Choroid plexus epithelial cell (primary cell): ENCODE measurements at regions not wholly inside any gene's neighbourhood (a gene's known extent, or its start where the extent isn't known, plus 50 kb on each side); places are given as distances from the start of the nearest gene placed in this dataset.

Source experiments
- DNase-seq: peaks from one replicate; pipeline ENCODE4 v3.0.0-alpha.2; 2010; ENCODE audit warnings: low read depth
- H3K4me3 ChIP-seq: 2 replicates; pipeline ENCODE4 v1.5.1; 2011; ENCODE audit warnings: low read depth, mild to moderate bottlenecking, control low read depth, low read length, moderate library complexity
- TF ChIP-seq, protein P1 (sequence below): conservative IDR thresholded peaks from 2 replicates; pipeline ENCODE4 v1.5.1; 2011; ENCODE audit warnings: low read depth, mild to moderate bottlenecking, control low read depth, inconsistent platforms, low read length, moderate library complexity

DNA sequence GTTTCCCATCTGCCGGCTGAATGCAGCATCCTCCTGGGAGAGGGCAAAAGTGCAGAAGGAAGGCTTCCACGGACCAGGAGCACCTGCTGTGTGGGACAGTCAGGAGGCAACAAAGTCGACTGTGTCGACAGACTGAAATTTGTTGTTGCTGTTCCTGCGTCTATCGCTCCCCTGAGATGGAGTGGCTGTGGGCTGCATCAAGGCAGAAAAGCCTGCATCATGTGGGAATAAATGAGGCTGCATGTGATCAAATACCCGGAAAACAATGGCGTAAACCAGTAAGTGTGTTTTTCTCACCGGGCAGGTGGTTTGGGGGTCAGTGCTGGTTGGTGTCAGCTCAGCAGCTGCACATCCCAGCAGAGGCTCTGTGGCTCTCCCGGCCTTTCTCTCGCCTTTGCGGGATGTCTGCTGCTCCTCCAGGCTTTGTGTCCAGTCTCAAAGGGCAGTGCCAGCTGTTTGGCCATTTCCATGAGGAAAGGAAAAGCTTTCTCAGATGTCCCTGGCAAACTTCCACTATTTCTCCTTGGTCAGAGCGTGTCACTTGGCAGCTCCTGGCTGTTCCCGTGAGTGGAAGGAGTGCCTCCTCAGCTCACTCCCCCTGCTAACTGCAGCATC, 262.4 kb downstream of the NDUFA10 start:
- TF ChIP-seq, protein P1, sequence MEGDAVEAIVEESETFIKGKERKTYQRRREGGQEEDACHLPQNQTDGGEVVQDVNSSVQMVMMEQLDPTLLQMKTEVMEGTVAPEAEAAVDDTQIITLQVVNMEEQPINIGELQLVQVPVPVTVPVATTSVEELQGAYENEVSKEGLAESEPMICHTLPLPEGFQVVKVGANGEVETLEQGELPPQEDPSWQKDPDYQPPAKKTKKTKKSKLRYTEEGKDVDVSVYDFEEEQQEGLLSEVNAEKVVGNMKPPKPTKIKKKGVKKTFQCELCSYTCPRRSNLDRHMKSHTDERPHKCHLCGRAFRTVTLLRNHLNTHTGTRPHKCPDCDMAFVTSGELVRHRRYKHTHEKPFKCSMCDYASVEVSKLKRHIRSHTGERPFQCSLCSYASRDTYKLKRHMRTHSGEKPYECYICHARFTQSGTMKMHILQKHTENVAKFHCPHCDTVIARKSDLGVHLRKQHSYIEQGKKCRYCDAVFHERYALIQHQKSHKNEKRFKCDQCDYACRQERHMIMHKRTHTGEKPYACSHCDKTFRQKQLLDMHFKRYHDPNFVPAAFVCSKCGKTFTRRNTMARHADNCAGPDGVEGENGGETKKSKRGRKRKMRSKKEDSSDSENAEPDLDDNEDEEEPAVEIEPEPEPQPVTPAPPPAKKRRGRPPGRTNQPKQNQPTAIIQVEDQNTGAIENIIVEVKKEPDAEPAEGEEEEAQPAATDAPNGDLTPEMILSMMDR, result no peak
- no peak for DNase-seq
- no peak overlapping the region for H3K4me3 ChIP-seq

DNA sequence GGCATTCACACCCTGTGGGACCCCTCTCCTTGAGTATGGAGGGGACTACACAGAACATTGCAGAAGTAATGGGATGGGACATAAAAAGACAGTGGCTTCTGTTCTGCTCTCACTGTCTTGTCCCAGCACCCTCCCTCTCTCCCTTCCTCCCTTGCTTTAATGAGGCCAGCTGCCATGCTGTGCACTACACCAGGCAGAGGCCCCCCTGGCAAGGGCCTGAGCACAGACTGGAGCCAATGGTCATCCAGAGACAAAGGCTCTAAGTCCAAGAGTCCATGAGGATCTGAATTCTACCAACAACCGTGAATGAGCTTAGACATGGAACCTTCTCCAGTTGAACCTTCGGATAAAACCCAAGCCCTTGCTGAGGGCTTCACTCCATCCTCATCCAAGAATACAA, 263.0 kb downstream of the NDUFA10 start:
- no peak for DNase-seq
- TF ChIP-seq, protein P1, result no peak

DNA sequence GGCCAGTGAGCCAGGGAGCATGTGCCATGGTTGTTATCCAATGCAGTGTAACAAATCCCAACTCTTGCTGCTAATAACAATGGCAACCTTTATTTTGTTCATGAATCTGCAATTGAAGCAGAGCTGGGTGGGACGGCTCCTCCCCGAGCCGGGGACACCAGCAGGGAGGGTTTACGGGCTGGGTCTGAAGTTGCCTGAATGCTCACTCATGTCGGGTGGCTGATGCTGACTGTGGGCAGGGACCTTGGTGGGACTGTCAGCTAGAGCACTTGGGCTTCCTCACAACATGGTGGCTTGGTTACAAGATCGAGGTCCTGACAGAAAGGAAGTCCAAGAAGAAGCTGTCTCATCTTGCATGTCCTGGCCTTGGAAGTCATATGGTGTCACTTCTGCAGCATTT, 264.5 kb downstream of the NDUFA10 start:
- TF ChIP-seq, protein P1, result no peak
- no peak overlapping the region for H3K4me3 ChIP-seq
- no peak for DNase-seq

More for the DNA sequence above, 263.0 kb downstream of the NDUFA10 start:
- no peak overlapping the region for H3K4me3 ChIP-seq

DNA sequence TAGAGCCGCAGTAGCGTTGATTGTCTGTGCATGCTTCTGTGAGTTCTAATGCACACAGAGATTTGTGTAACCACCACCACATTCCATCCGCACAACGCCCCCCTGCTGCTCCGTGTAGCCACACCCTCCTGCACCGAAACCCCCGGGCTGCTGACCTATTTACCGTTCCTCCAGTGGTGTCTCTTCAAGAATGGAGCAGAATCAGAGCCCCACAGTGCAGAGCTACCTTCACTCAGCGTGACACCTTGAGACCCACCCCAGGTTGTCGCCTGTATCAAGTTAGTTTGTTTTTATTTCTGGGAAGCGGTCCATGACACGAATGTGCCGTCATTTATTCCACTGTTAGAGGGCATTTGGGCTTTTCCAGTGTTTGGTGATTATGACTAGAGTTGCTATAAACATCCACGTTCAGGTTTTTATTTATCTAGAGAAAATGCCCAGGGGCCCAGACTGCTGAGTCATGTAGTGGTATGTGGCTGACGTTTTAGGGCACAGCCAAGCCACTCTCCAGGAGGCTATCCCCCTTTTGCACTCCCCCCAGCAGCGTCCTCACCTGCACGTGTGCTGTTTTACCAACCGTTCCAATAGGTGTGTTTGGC, 266.8 kb downstream of the NDUFA10 start:
- no peak overlapping the region for H3K4me3 ChIP-seq
- TF ChIP-seq, protein P1, result no peak
- DNase-seq, result peak; percentile 12

DNA sequence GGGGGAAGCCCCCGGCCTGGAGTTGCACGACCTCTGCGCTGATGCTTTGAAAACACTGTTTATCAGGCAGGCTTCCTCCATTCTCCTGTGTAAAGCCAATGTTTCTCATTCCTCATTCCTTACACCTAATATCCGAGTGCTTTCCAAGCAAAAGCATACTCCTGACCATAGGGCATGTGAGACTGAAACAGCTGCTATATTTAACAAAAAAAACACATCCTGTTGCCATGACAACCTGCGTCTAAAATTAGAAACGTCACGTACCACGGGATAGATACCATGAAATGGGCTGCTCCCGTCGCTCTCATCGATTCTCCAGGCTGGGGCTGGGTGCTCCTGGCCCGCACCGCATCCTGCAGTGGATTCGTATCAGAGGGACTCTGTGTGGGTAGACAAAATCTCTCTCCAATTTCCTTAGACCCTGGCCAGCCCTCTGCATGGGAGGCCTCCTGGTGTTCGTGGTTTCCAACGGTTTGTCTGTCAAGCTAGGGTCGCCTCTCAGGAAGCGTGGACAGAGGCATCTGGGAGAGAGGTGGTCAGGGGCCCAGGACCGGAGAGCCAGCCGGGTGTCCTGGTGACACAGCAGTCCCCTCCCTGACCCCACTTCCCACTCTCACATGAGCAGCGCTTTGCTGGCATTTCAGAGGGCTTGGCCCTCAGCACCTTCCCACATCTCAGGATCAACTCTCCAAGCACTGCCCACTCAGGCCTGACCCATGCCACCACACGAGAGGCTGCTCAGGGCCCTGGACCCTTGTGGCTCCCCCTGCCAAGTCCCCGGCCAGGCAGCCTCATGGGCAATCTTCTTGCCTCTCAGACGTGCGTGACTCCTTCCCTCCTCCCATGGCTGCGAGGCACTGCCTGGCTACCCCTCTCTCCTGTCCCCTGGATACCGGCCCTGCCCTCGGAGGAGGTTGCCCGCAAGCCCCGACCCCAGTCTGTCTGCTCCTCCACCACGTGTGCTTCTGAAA, 268.1 kb downstream of the NDUFA10 start:
- TF ChIP-seq, protein P1, result no peak
- DNase-seq, result peak; percentile 18
- no peak overlapping the region for H3K4me3 ChIP-seq

DNA sequence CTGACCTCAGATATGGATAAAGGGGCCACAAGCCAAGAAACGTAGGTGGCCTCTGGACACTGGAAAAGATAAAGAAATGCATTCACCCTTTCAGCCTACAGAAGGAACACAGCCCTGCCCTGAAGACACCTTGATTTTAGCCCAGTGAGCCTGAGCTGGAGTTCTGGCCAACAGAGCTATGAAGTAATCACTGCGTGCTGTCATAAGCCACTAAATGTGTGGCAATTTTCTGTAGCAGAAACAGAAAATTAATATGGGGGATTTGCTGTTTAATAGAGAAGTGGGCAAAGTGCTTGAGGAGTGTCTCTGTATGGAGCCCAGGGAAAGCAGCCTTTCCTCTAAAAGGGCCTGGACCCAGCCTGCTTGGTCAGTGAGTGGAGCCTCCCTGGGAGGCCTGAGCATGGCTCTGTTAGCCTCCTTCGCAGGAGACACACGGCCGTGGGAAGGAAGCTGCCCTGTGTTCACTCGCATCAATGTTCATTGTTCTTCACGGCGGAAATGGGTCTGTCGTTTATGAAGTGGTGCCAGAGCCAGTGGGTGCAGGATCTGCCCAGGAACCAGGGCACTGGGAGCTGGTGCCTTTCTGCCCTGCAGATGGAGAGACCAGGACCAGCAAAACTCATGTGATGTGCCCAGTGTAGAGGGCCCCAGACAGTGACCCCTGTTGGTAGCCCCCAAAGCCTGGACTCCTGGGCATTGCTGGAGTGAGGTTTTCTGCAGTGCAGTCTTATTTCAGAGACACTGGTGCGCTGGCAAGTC, 268.9 kb downstream of the NDUFA10 start:
- TF ChIP-seq, protein P1, result no peak
- no peak for DNase-seq
- no peak overlapping the region for H3K4me3 ChIP-seq
